T-helper 9 cell (primary cell): ENCODE measurements at regions not wholly inside any gene's neighbourhood (a gene's known extent, or its start where the extent isn't known, plus 50 kb on each side); places are given as distances from the start of the nearest gene placed in this dataset.

Source experiments
- DNase-seq: peaks from one replicate; pipeline ENCODE4 v3.0.0-alpha.2; 2020

- no peak for DNase-seq
These were observed 111.2 kb downstream of the ZNF280B start for GRCh38 chr22:22397292-22397870.

DNA sequence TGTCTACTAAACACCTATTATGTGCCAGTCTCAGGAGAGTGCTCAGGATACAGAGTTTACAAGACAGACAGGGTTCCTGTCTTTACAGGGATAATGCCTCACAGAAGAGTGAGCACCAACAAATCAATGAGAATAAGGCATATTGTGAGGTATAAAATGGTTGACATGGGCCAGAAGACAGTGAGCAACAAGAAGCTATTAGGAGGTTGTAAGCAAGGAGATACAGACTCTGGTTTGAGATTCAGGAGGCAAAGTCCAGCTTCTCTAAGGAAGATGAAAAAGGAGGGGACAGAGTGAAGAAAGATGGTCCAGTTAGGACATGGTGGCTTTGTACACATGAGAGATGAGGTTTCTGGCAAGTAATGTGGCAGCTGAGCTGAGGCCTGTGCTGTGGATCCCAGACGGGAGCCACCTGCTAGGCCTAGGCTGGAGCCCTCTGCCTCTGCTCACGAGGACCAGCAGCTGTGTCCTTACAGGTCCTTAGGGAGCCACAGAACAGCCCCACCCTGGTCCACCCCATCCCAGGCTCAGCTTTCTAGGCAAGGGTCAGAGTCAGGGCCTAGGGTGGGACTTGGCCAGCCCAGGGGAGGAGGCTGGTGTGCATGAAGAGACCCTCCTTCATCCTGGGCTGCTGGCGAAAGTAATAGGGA is 110.5 kb downstream of the ZNF280B start:
- DNase-seq: no peak

- DNase-seq: no peak
These were observed 109.8 kb downstream of the ZNF280B start for GRCh38 chr22:22398530-22399327.

DNA sequence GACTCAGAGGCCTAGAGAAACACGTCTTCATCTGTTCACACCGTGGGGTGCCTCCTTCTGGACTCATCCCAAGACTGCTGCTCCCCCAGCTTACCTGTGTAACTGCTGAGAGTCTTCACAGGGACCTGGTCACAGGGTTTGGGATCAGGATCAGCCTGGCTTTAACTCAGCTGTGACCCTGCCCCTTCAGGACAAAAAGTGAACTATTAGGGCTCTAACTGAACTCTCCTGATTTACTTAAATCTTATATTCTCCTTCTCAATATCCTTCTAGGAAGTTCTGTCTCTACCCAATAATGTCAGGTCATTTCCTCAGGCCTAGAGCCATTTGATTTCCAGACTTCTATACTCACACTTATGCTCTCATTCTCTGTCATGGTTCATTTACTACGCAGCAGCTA is 108.4 kb downstream of the ZNF280B start:
- no peak for DNase-seq

DNA sequence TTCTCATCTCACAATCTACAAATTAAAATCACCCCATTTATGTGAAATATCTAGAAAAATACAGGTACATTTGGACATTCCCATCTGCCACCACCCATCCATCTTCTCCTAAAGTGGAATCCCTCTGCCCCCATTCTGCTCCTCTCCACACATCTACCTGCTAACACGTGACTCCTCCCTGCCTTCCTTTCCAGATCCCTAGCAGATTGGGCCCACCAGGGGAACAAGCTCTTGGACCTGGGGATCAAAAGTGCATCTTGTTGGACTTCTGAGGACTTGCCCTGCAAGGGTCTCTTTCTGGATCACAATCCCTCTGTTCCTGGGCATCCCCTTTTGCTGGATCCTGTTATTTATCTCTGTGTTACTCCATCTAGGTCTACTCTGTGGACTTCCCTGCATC is 107.6 kb downstream of the ZNF280B start:
- no peak for DNase-seq

GRCh38 chr22:22401381-22401780 is 107.2 kb downstream of the ZNF280B start:
- no peak for DNase-seq

DNA sequence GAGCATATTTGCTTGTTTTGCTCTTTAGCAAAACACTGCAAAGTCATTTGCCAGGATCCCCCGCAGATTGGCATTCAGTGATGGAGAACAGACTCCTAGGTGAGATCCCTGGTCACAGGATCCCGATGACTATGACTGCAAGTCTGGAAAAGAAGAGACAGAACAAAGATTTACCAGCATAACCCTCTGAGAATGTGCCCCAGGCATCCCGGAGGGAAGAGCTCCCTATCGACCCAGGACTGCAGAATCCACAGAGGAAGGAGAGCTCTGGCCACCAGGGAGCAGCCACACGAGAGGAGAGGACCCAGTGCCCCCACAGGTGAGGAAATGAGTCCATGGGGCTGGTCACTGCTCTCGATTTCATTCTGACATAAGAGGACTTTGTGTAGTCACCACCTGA is 105.2 kb downstream of the ZNF280B start:
- no peak for DNase-seq

GRCh38 chr22:22403771-22404170 is 104.8 kb downstream of the ZNF280B start:
- DNase-seq: no peak

DNA sequence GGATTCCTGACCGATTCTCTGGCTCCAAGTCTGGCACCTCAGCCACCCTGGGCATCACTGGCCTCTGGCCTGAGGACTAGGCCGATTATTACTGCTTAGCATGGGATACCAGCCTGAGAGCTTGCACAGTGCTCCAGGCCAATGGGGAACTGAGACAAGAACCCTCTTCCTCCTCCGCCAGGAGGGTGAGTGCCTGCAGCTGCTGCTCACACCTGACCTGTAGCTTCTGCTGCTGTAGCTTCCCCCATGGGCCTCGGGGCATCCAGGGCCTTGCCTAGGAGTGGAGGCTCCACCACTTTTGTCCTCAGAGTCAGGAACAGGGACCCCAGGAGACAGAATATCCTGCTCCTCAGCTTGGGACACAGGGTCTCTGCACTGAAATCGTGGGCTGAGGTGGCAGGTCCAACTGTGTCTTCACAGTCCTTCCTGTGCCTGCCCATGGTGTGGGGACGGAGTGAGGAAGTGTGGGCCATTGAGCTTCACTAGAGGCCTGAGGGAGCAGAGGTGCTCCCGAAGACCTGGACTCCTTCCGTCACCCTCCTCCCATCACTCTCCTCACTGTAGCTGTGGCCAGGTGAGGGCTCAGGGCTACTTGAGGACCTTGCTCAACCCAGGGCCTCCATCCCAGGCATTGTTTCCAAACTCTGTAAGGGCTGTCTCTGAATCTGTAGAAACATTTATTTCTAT is 103.8 kb downstream of the ZNF280B start:
- no peak for DNase-seq

- no peak for DNase-seq
These were observed 102.0 kb downstream of the ZNF280B start for GRCh38 chr22:22406445-22407027.

- DNase-seq: no peak
These were observed 101.5 kb downstream of the ZNF280B start for GRCh38 chr22:22407061-22407460.

DNA sequence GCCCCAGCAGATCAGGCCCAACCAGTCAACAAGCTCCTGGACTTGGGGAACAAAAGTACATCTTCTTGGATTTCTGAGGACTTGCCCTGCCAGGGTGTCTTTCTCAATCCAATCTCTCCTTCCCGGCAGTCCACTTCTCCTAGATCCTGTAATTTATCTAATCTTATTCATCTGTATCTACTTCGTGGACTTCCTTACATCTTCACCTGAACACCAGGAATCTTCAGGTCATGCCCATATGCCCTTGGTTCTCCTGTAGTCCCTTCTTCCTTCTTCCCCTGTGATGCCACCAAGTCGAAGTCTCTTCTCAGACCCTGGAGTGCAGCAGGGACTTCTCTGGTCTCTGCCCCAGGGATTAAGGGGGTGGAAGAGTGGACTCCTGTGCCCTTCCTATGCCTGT is 100.3 kb downstream of the ZNF280B start:
- no peak for DNase-seq

DNA sequence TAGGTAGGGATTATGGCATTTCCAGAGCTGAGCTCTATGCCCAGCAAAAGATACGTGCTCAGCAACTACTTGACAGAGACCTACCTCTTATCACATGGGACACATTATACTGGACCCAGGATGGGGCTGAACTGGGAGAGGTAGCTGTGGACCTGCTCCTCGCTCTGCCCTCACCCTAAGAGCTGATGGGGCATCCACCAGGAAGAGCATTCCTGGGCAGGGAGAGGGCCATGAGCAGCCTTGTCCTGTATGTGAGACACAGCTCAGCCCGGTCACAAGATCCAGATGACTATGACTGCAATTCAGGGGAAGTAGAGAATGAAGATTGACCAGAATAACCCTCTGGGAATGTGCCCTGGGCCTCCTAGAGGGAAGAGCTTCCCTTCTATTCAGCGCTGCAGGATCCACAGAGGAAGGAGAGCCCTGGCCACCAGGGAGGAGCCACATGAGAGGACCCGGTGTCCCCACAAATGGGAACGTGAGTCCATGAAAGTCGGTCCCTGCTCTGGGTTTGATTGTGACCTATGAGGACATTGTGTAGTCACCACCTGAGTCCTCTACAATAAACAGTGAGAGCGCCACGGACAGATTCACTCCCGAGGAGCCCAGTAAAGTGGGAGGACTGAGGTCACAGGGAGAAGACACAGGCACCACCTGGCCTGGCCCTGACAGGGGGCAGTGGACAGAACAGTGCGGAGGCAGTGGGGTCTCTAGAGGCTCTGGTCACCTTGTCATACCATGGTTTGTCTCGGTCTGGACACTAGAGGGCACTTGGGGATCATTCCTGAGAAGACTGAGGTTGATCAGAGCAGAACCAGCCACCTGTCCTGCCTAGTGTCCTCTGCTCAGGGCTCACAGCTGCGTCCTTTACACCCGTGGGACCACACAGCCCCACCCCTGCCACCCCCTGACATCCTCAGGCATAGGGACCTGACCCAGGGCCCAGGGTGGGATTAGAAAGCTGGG is 99.5 kb downstream of the ZNF280B start:
- DNase-seq: no peak

DNA sequence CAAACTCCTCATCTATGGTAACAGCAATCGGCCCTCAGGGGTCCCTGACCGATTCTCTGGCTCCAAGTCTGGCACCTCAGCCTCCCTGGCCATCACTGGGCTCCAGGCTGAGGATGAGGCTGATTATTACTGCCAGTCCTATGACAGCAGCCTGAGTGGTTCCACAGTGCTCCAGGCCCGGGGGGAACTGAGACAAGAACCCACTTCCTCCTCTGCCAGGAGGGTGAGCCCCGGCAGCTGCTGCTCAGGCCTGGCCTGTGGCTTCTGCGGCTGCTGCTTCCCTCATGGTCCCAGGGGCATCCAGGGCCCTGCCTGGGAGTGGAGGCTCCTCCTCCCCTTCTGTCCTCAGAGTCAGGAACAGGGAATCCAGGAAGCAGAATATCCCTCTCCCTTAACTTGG is 98.4 kb downstream of the ZNF280B start:
- no peak for DNase-seq

DNA sequence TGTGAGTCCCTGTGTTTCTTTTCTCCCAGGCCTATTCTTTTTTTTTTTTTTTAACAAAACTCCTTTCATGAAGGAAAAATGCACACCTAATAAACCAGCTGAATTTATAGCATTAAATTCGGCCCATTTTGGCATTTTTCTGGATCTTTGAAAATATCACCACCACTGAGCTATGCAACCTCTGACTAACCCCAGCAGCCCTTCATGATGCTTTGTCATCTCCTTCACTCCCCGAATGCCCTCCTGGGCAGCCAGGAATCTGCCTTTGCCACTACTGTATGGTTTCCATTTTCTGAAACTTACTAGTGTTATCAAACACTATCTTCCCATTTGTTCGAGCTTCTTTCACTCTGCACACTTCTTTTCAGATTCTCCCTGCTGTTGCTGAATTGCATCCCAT is 97.9 kb downstream of the ZNF280B start:
- no peak for DNase-seq

DNA sequence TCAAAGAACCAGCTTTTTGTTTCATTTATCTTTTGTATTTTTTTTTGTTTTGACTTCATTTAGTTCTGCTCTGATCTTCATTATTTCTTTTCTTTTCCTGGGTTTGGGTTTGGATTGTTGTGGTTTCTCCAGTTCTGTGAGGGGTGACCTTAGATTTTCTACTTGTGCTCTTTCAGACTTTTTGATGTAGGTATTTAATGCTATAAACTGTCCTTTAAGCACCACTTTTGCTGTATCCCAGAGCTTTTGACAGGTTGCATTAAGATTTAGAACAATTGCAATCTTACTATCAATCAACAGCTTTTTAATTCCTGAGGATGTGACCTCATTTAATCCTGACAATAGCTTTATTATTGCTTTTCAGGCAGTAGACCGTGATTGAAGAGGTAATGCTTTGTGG is 94.3 kb downstream of the ZNF280B start:
- no peak for DNase-seq

GRCh38 chr22:22417495-22418162 is 90.9 kb downstream of the ZNF280B start:
- no peak for DNase-seq

DNA sequence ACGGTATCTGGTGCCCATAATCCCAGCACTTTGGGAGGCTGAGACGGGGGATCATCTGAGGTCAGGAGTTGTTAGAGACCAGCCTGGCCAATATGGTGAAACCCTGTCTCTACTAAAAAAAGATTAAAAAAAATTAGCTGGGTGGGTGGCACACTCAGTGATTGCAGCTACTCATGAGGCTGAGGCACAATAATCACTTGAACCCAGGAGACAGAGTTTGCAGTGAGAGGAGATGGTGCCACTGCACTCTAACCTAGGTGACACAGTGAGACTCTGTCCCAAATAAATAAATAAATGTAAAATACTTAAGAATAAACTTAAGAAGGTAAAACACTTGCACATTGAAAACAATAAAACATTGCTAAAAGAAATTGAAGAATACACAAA is 90.4 kb downstream of the ZNF280B start:
- DNase-seq: no peak

DNA sequence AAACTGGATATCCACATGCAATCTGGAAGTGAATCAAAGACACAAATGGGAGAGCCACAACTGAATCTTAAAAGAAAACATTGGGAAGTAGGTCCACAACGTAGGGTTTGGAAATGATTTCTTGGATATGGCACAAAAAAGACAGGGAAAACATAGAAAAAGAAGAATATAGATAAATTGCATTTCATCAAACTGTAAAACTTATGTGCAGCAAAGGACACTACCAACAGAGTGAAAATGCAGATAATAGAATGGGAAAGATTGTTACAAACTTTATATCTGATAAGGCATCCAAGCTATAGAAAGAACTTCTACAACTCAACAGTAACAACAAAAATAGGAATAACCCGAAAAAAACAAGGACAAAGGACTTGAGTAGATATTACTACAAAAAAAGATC is 89.6 kb downstream of the ZNF280B start:
- DNase-seq: no peak

- no peak for DNase-seq
These were observed 88.0 kb downstream of the ZNF280B start for GRCh38 chr22:22420580-22420979.

DNA sequence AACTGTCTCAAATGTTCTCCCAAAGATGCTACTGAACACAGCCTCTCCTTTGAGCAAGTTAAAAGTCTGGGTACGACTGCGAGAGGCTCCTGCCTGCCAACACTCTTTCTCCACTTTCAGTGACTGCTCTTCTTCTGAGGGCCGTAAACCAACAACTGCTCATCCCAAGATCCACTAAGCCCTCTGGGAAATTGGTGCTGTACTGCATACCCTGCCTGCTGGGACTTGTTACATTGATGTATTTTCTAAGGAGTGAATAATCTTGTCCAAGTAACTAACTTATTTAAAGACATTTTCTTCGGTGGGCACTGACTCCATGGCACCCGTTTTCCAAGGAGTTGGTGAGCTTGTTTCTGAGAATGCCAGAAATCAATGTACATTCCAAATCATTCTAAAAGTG is 87.2 kb downstream of the ZNF280B start:
- no peak for DNase-seq
